HCEC 1CT (cell line): ENCODE measurements at regions not wholly inside any gene's neighbourhood (a gene's known extent, or its start where the extent isn't known, plus 50 kb on each side); places are given as distances from the start of the nearest gene placed in this dataset.
A peak's percentile ranks its signal among the peaks of the same experiment; 100 is the strongest.

Experiments used
- DNase-seq: peaks from one replicate; pipeline ENCODE4 v3.0.0-alpha.2; 2017

- peak; percentile 49 for DNase-seq
Measured at GRCh38 chr10:63866075-63866746, 345.0 kb downstream of the REEP3 start.

- DNase-seq, result peak; percentile 18
Measured at GRCh38 chr10:63866747-63867140, 345.5 kb downstream of the REEP3 start.

GRCh38 chr10:63878428-63878827 is 357.2 kb downstream of the REEP3 start:
- DNase-seq, result no peak

GRCh38 chr10:63883861-63884260 is 362.7 kb downstream of the REEP3 start:
- DNase-seq, result no peak

- DNase-seq, result no peak
Measured at GRCh38 chr10:63884426-63884825, 363.2 kb downstream of the REEP3 start.

- DNase-seq, result no peak
Measured at GRCh38 chr10:63885156-63885555, 364.0 kb downstream of the REEP3 start.

- no peak for DNase-seq
Measured at GRCh38 chr10:63886281-63887022, 365.3 kb downstream of the REEP3 start.

- DNase-seq, result no peak
Measured at GRCh38 chr10:63887023-63887589, 365.9 kb downstream of the REEP3 start.

- DNase-seq, result no peak
Measured at GRCh38 chr10:63887600-63888370, 366.6 kb downstream of the REEP3 start.

GRCh38 chr10:63889803-63890202 is 368.6 kb downstream of the REEP3 start:
- DNase-seq, result no peak

- no peak for DNase-seq
Measured at GRCh38 chr10:63896992-63897391, 375.8 kb downstream of the REEP3 start.

- DNase-seq, result no peak
Measured at GRCh38 chr10:63899673-63900300, 378.6 kb downstream of the REEP3 start.

- DNase-seq, result no peak
Measured at GRCh38 chr10:63901228-63901627, 380.0 kb downstream of the REEP3 start.

GRCh38 chr10:63901881-63902280 is 380.7 kb downstream of the REEP3 start:
- no peak for DNase-seq

GRCh38 chr10:63910806-63911205 is 389.6 kb downstream of the REEP3 start:
- DNase-seq, result no peak

GRCh38 chr10:63915240-63915639 is 394.0 kb downstream of the REEP3 start:
- no peak for DNase-seq

- DNase-seq, result no peak
Measured at GRCh38 chr10:63917363-63917762, 396.2 kb downstream of the REEP3 start.

GRCh38 chr10:63919575-63920279 is 398.5 kb downstream of the REEP3 start:
- DNase-seq, result no peak

GRCh38 chr10:63920926-63921325 is 399.7 kb downstream of the REEP3 start:
- no peak for DNase-seq

GRCh38 chr10:63921908-63922467 is 400.8 kb downstream of the REEP3 start:
- DNase-seq, result no peak

GRCh38 chr10:63922468-63923284 is 401.5 kb downstream of the REEP3 start:
- DNase-seq, result no peak
